GM20000 (cell line): ENCODE measurements at regions not wholly inside any gene's neighbourhood (a gene's known extent, or its start where the extent isn't known, plus 50 kb on each side); places are given as distances from the start of the nearest gene placed in this dataset.

ENCODE experiments used
- DNase-seq: peaks from one replicate; pipeline ENCODE4 v3.0.0; 2012; ENCODE audit warnings: low spot score
- CTCF ChIP-seq: IDR thresholded peaks from 2 replicates; pipeline ENCODE4 v1.5.1; 2012; ENCODE audit warnings: mild to moderate bottlenecking, control low read depth; ENCODE audit errors: extremely low read depth, missing control alignments

- no peak for TF ChIP-seq CTCF
- no peak for DNase-seq
These were observed 196.4 kb upstream of the TWIST2 start for GRCh38 chr2:238651306-238652052.

- TF ChIP-seq CTCF: no peak
- no peak for DNase-seq
These were observed 195.7 kb upstream of the TWIST2 start for GRCh38 chr2:238652053-238652770.

GRCh38 chr2:238652771-238653157, 195.1 kb upstream of the TWIST2 start:
- TF ChIP-seq CTCF: no peak
- DNase-seq: no peak

GRCh38 chr2:238653431-238654109, 194.3 kb upstream of the TWIST2 start:
- DNase-seq: no peak
- TF ChIP-seq CTCF: no peak

GRCh38 chr2:238654479-238655197, 193.2 kb upstream of the TWIST2 start:
- no peak for TF ChIP-seq CTCF
- DNase-seq: no peak

- no peak for DNase-seq
- TF ChIP-seq CTCF: no peak
These were observed 192.6 kb upstream of the TWIST2 start for GRCh38 chr2:238655198-238655860.
